ENCODE measurements at regions not wholly inside any gene's neighbourhood (a gene's known extent, or its start where the extent isn't known, plus 50 kb on each side); places are given as distances from the start of the nearest gene placed in this dataset.

DNA sequence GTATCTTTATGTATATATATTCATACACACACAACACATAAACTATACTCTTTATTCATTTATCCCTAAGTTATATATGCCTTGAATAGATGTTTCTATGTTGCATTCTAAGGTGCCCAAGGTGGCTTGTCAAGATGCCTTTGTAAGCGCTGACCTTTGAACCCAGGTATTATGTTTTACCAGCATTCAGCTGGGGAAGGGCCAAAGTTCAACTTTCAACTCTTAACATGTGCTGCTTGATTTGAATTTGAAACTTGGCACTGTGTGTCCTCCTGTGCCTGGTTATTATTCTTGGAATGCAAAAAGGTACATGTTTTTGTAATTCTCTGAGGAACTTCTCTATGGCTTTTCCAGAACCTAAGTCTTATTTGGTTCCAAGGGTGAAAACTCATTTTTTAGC is 146.5 kb downstream of the EDN1 start:
- Histone ChIP-seq H3K4me2 (ENCODE audit: low read length) (no peak overlapping the region), H3K79me2 (ENCODE audit: low read length) (no peaks in the 10 kb centered on the region), H3K36me3 (replicated peaks; ENCODE audit: low read depth, low read length) (no peaks in the 10 kb centered on the region), H3K4me1 (ENCODE audit: low read length) (no peaks in the 10 kb centered on the region), H2AFZ (ENCODE audit: low read depth, low read length) (no peak overlapping the region), H4K20me1 (ENCODE audit: insufficient read depth, low read length) (no peaks in the 10 kb centered on the region), H3K4me3 (ENCODE audit: low read length) (no peak overlapping the region), H3K27ac (ENCODE audit: low read length) (no peak overlapping the region), H3K9ac (ENCODE audit: low read length) (no peak overlapping the region), H3K27me3 (ENCODE audit: low read depth, low read length) (no peaks in the 10 kb centered on the region), H3K9me3 (ENCODE audit: insufficient read depth, low read length) (no peaks in the 10 kb centered on the region)
- no peak for TF ChIP-seq EZH2phosphoT487 (IDR thresholded peaks at IDR 0.05; ENCODE audit: low read depth)
- TF ChIP-seq, protein P1, sequence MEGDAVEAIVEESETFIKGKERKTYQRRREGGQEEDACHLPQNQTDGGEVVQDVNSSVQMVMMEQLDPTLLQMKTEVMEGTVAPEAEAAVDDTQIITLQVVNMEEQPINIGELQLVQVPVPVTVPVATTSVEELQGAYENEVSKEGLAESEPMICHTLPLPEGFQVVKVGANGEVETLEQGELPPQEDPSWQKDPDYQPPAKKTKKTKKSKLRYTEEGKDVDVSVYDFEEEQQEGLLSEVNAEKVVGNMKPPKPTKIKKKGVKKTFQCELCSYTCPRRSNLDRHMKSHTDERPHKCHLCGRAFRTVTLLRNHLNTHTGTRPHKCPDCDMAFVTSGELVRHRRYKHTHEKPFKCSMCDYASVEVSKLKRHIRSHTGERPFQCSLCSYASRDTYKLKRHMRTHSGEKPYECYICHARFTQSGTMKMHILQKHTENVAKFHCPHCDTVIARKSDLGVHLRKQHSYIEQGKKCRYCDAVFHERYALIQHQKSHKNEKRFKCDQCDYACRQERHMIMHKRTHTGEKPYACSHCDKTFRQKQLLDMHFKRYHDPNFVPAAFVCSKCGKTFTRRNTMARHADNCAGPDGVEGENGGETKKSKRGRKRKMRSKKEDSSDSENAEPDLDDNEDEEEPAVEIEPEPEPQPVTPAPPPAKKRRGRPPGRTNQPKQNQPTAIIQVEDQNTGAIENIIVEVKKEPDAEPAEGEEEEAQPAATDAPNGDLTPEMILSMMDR (IDR thresholded peaks at IDR 0.05; ENCODE audit: low read depth, low read length), result no peak

DNA sequence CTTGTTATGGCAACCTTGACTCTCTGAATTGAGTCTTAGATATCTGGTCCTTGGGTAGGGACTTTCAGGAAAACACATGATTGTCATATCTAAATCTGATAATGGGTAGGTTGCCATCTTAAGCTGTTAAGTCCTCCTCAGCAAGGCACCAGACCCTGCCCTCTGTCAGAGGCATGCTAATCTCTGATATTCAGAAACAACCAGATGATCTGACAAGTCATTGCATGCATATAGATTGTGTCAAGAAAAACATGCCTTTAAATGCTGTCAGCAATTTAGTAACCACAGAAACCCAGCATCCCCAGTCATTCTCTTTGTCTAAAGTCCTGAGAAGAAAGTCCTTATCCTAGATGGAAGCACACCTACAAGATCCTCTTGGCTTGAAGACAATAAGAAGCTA is 149.1 kb downstream of the EDN1 start:
- no peaks in the 10 kb centered on the region for H3K9me3 ChIP-seq (ENCODE audit: insufficient read depth, low read length)
- no peak overlapping the region for H3K27ac ChIP-seq (ENCODE audit: low read length)
- H2AFZ ChIP-seq (ENCODE audit: low read depth, low read length), result no peak overlapping the region
- TF ChIP-seq, protein P1 (IDR thresholded peaks at IDR 0.05; ENCODE audit: low read depth, low read length), result no peak
- TF ChIP-seq EZH2phosphoT487 (IDR thresholded peaks at IDR 0.05; ENCODE audit: low read depth), result no peak
- H3K4me1 ChIP-seq (ENCODE audit: low read length), result no peaks in the 10 kb centered on the region
- no peaks in the 10 kb centered on the region for H3K36me3 ChIP-seq (replicated peaks; ENCODE audit: low read depth, low read length)
- no peaks in the 10 kb centered on the region for H3K27me3 ChIP-seq (ENCODE audit: low read depth, low read length)
- H4K20me1 ChIP-seq (ENCODE audit: insufficient read depth, low read length), result no peaks in the 10 kb centered on the region
- no peak overlapping the region for H3K9ac ChIP-seq (ENCODE audit: low read length)
- no peak overlapping the region for H3K4me3 ChIP-seq (ENCODE audit: low read length)
- no peak overlapping the region for H3K4me2 ChIP-seq (ENCODE audit: low read length)
- H3K79me2 ChIP-seq (ENCODE audit: low read length), result no peaks in the 10 kb centered on the region

DNA sequence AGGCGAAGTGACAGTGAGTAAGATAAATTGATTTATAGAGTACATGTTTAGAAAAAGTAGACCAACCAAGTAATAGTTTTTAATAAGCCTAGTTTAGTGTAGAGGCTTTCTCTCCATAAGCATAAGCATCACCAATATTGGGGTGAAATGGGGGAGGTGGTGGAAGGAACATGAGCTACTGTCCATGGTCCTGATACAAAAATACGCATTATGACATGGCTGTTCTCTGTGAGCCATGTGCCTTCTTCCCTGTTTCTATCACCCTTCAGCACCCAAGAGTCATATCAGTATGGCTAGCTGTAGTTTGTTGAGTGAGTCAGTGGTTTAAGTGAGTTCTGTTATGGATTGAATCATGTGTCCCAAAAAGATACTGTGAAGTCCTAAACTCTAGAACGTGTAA is 150.8 kb downstream of the EDN1 start:
- H3K27ac ChIP-seq (ENCODE audit: low read length), result no peak overlapping the region
- no peak overlapping the region for H3K4me2 ChIP-seq (ENCODE audit: low read length)
- H3K27me3 ChIP-seq (ENCODE audit: low read depth, low read length), result no peaks in the 10 kb centered on the region
- H3K4me1 ChIP-seq (ENCODE audit: low read length), result no peaks in the 10 kb centered on the region
- no peaks in the 10 kb centered on the region for H3K36me3 ChIP-seq (replicated peaks; ENCODE audit: low read depth, low read length)
- H4K20me1 ChIP-seq (ENCODE audit: insufficient read depth, low read length), result no peaks in the 10 kb centered on the region
- H3K4me3 ChIP-seq (ENCODE audit: low read length), result no peak overlapping the region
- H3K9me3 ChIP-seq (ENCODE audit: insufficient read depth, low read length), result no peaks in the 10 kb centered on the region
- no peaks in the 10 kb centered on the region for H3K79me2 ChIP-seq (ENCODE audit: low read length)
- H3K9ac ChIP-seq (ENCODE audit: low read length), result no peak overlapping the region
- TF ChIP-seq EZH2phosphoT487 (IDR thresholded peaks at IDR 0.05; ENCODE audit: low read depth), result no peak
- TF ChIP-seq, protein P1 (IDR thresholded peaks at IDR 0.05; ENCODE audit: low read depth, low read length), result no peak
- no peak overlapping the region for H2AFZ ChIP-seq (ENCODE audit: low read depth, low read length)

DNA sequence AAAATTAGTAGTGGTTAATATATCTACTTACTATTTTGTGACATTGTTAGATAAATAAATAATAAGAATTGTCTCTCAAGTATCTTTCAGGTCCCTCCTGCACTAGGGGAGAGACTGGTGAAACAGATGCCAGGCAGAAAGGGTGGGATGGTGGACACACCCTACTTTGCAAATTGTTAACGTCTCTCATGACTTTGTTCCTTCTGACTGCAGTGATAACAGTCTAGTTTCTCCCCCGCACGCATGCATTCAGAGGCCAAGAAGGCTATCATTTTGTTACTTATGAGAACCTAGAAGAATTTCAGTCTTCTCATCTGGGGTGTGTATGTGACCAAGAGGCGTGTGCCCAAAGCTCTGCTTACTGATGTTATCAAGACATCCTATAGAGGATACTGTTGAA is 152.3 kb downstream of the EDN1 start:
- Histone ChIP-seq H4K20me1 (ENCODE audit: insufficient read depth, low read length) (no peaks in the 10 kb centered on the region), H3K4me1 (ENCODE audit: low read length) (no peaks in the 10 kb centered on the region), H3K27me3 (ENCODE audit: low read depth, low read length) (no peaks in the 10 kb centered on the region), H2AFZ (ENCODE audit: low read depth, low read length) (no peak overlapping the region), H3K27ac (ENCODE audit: low read length) (no peak overlapping the region), H3K9me3 (ENCODE audit: insufficient read depth, low read length) (no peaks in the 10 kb centered on the region), H3K9ac (ENCODE audit: low read length) (no peak overlapping the region), H3K4me2 (ENCODE audit: low read length) (no peak overlapping the region), H3K36me3 (replicated peaks; ENCODE audit: low read depth, low read length) (no peaks in the 10 kb centered on the region), H3K4me3 (ENCODE audit: low read length) (no peak overlapping the region), H3K79me2 (ENCODE audit: low read length) (no peaks in the 10 kb centered on the region)
- TF ChIP-seq, protein P1 (IDR thresholded peaks at IDR 0.05; ENCODE audit: low read depth, low read length), result no peak
- no peak for TF ChIP-seq EZH2phosphoT487 (IDR thresholded peaks at IDR 0.05; ENCODE audit: low read depth)
